ENCODE measurements at regions not wholly inside any gene's neighbourhood (a gene's known extent, or its start where the extent isn't known, plus 50 kb on each side); places are given as distances from the start of the nearest gene placed in this dataset.

GRCh38 chr2:144124882-144125281 lies 395.0 kb downstream of the ZEB2 start:
- TF ChIP-seq TCF4 (CRISPR knock-in tag; IDR thresholded peaks at IDR 0.05; ENCODE audit: borderline replicate concordance) (no peak), PPARA (CRISPR knock-in tag; IDR thresholded peaks at IDR 0.05; ENCODE audit: borderline replicate concordance) (no peak), ESRRG (CRISPR knock-in tag; IDR thresholded peaks at IDR 0.05) (no peak), OSR1 (CRISPR knock-in tag; IDR thresholded peaks at IDR 0.05) (no peak), ZC3H10 (CRISPR knock-in tag; IDR thresholded peaks at IDR 0.05) (no peak), ZFP3 (CRISPR knock-in tag; IDR thresholded peaks at IDR 0.05) (no peak), SNAI2 (CRISPR knock-in tag; IDR thresholded peaks at IDR 0.05) (no peak), ARNTL (CRISPR knock-in tag; IDR thresholded peaks at IDR 0.05; ENCODE audit: borderline replicate concordance, low read depth) (no peak), TOX (CRISPR knock-in tag; IDR thresholded peaks at IDR 0.05; ENCODE audit: borderline replicate concordance) (no peak), POU6F1 (CRISPR knock-in tag; IDR thresholded peaks at IDR 0.05; ENCODE audit: borderline replicate concordance, low read depth) (no peak), CREB5 (CRISPR knock-in tag; IDR thresholded peaks at IDR 0.05; ENCODE audit: low read depth) (no peak), ZNF8 (CRISPR knock-in tag; IDR thresholded peaks at IDR 0.05) (no peak), CSDC2 (CRISPR knock-in tag; IDR thresholded peaks at IDR 0.05) (no peak)
- TF ChIP-seq, protein P1, sequence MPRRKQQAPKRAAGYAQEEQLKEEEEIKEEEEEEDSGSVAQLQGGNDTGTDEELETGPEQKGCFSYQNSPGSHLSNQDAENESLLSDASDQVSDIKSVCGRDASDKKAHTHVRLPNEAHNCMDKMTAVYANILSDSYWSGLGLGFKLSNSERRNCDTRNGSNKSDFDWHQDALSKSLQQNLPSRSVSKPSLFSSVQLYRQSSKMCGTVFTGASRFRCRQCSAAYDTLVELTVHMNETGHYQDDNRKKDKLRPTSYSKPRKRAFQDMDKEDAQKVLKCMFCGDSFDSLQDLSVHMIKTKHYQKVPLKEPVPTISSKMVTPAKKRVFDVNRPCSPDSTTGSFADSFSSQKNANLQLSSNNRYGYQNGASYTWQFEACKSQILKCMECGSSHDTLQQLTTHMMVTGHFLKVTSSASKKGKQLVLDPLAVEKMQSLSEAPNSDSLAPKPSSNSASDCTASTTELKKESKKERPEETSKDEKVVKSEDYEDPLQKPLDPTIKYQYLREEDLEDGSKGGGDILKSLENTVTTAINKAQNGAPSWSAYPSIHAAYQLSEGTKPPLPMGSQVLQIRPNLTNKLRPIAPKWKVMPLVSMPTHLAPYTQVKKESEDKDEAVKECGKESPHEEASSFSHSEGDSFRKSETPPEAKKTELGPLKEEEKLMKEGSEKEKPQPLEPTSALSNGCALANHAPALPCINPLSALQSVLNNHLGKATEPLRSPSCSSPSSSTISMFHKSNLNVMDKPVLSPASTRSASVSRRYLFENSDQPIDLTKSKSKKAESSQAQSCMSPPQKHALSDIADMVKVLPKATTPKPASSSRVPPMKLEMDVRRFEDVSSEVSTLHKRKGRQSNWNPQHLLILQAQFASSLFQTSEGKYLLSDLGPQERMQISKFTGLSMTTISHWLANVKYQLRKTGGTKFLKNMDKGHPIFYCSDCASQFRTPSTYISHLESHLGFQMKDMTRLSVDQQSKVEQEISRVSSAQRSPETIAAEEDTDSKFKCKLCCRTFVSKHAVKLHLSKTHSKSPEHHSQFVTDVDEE (CRISPR knock-in tag; IDR thresholded peaks at IDR 0.05): no peak
- ATAC-seq: no peak

DNA sequence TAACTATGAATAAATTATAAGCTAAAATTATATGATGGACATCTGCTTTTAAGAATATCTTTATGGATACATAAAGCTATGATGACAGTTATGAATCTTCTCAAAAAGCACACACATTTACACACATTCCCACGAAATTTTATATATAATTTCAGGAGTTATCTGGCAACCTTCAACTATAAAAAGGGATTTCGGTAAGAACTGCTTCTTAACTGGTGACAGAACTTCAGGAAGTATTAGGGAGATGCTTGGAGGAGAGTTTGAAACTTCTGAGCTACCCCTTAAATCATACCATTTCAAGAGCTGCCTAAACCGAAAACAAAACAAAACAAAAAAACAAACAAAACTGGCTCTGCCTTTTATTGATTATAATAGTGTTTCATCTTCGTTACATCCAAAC lies 399.4 kb downstream of the ZEB2 start:
- TF ChIP-seq ARNTL (CRISPR knock-in tag; IDR thresholded peaks at IDR 0.05; ENCODE audit: borderline replicate concordance, low read depth) (no peak), ZFP30 (CRISPR knock-in tag; IDR thresholded peaks at IDR 0.05) (no peak), ZNF565 (CRISPR knock-in tag; conservative IDR thresholded peaks at IDR 0.05; ENCODE audit: low read depth) (no peak), ZNF70 (CRISPR knock-in tag; IDR thresholded peaks at IDR 0.05) (no peak), TCF4 (CRISPR knock-in tag; IDR thresholded peaks at IDR 0.05; ENCODE audit: borderline replicate concordance) (no peak), PATZ1 (CRISPR knock-in tag; IDR thresholded peaks at IDR 0.05; ENCODE audit: borderline replicate concordance) (no peak), OSR1 (CRISPR knock-in tag; IDR thresholded peaks at IDR 0.05) (no peak), ZNF8 (CRISPR knock-in tag; IDR thresholded peaks at IDR 0.05) (no peak)
- TF ChIP-seq, protein P1 (CRISPR knock-in tag; IDR thresholded peaks at IDR 0.05): no peak
- no peak for ATAC-seq

GRCh38 chr2:144117086-144117485 lies 402.8 kb downstream of the ZEB2 start:
- TF ChIP-seq SNAI2 (CRISPR knock-in tag; IDR thresholded peaks at IDR 0.05) (no peak), ZNF70 (CRISPR knock-in tag; IDR thresholded peaks at IDR 0.05) (no peak), BACH2 (CRISPR knock-in tag; IDR thresholded peaks at IDR 0.05; ENCODE audit: borderline replicate concordance) (no peak), CSRNP3 (CRISPR knock-in tag; IDR thresholded peaks at IDR 0.05) (no peak), TCF4 (CRISPR knock-in tag; IDR thresholded peaks at IDR 0.05; ENCODE audit: borderline replicate concordance) (no peak), OSR1 (CRISPR knock-in tag; IDR thresholded peaks at IDR 0.05) (no peak), RARB (CRISPR knock-in tag; IDR thresholded peaks at IDR 0.05) (no peak), GLIS3 (CRISPR knock-in tag; IDR thresholded peaks at IDR 0.05) (no peak), ZC3H10 (CRISPR knock-in tag; IDR thresholded peaks at IDR 0.05) (no peak)
- ATAC-seq: no peak
